GM19372 (cell line): ENCODE measurements at regions not wholly inside any gene's neighbourhood (a gene's known extent, or its start where the extent isn't known, plus 50 kb on each side); places are given as distances from the start of the nearest gene placed in this dataset.
A peak's percentile ranks its signal among the peaks of the same experiment; 100 is the strongest.

Experiments used
- ATAC-seq: cut with Tn5 transposase; IDR thresholded peaks from one replicate; pipeline ENCODE4 v1.9.1; 2021; ENCODE audit warnings: mild to moderate bottlenecking, low read depth, moderate library complexity; ENCODE audit not compliant: unreplicated experiment

DNA sequence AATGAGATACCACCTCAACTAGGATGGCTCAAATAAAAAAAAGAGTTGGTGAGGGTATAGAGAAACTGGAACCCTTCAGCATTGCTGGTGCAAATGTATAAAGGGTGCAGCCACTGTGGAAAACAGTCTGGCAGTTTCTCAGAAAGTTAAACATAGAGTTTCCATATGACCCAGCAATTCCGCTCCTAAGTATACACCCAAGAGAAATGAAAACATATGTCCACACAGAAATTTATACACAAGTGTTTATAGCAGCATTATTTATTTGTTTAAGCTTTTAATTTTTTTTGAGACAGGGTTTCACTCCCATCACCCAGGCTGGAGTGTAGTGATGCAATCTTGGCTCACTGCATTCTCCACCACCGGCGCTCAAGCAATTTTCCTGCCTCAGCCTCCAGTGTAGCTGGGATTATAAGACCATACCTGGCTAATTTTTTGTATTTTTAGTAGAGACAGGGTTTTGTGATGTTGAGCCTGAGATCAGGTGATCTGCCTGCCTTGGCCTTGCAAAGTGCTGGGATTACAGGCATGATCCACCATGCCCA is 118.2 kb upstream of the KIF5B start:
- ATAC-seq: no peak

DNA sequence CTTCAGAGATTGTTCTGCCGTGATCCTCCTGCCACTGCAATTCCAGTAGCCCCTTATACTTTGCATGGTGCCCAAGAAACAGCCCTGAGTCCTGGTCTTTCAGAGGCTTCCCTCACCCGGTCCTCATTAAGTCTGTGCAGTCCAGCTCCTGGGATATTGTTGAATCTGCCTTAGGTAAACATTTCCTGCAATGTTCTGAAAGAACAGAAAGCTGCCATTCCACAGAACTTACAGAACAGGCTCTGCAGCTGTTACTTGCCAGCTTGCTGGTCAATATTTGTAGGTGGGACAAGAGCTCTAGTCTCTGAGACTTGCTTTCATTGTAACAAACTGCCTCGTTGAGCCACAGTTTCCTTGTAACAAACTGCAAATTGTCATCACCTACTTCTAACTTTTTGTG is 115.0 kb upstream of the KIF5B start:
- no peak for ATAC-seq

DNA sequence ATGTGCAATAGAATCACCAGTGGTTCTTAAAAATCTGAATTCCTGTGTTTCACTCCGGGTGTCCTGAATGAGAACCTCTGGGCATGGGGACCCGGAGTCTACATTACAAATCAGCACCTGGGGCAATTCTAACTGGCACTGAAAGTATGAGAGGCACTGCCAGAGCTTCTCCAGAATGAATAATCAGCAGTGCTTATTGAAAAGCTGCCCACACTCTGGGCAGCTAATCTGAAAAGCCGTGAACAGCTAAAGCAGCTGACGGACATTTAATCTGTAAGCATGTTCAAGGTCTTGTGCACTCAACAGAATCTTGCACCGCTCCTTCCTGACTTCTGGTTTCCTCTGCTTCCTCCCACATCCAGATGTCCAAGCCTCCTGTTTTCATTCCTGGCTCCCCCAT is 113.3 kb upstream of the KIF5B start:
- no peak for ATAC-seq

- ATAC-seq: no peak
Measured at GRCh38 chr10:32167450-32167849, 111.2 kb upstream of the KIF5B start.

DNA sequence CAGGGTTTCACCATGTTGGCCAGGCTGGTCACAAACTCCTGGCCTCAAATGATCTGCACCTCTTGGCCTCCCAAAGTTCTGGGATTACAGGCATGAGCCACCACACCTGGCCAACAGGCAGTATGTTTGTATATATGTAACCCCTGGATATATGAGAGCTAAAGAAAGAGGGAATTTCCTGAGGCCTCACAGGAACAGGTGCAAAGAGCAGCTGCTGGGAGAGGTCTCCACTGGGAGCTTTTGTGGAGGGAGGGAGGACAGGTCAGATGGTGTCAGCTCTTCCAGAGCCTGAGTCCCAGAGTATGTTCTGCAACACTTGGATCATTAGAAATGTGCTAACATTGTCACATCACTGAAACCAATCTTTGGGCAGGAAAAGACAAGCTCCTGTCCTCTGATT is 110.1 kb upstream of the KIF5B start:
- no peak for ATAC-seq

DNA sequence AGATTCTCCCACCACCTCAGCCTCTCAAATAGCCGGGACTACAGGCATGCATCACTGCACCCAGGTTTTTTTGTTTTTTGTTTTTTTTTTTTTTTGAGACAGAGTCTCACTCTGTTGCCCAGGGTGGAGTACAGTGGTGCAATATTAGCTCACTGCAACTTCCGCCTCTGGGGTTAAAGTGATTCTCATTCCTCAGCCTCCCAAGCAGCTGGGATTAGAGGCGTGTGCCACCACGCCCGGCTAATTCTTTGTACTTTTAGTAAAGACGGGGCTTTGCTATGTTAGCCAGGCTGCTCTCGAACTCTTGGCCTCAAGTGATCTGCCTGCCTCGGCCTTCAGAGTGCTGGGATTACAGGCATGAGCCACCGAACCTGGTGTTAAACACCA is 107.5 kb upstream of the KIF5B start:
- no peak for ATAC-seq

GRCh38 chr10:32163071-32163761 is 107.0 kb upstream of the KIF5B start:
- no peak for ATAC-seq

GRCh38 chr10:32161586-32161985 is 105.4 kb upstream of the KIF5B start:
- no peak for ATAC-seq

DNA sequence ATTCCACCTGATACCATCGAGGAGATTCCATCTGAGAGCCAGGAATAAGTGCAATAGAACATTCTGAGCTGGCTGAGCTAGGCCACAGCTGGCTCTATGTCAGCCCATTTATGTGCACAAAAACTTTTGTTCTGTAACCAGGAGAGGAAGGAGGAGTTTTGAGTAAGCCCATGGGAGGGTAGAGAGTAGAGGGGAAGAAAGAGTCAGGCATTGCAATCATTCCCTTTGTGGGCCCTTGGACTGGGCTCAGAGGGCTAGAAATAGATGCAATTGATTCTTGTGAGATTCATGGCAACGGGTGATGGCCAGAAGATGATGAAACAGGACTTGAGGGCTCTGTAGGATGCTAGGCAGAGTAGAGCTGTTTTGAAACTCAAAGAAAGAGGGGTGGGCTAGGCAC is 104.6 kb upstream of the KIF5B start:
- no peak for ATAC-seq

- ATAC-seq: no peak
Measured at GRCh38 chr10:32159264-32159663, 103.0 kb upstream of the KIF5B start.

DNA sequence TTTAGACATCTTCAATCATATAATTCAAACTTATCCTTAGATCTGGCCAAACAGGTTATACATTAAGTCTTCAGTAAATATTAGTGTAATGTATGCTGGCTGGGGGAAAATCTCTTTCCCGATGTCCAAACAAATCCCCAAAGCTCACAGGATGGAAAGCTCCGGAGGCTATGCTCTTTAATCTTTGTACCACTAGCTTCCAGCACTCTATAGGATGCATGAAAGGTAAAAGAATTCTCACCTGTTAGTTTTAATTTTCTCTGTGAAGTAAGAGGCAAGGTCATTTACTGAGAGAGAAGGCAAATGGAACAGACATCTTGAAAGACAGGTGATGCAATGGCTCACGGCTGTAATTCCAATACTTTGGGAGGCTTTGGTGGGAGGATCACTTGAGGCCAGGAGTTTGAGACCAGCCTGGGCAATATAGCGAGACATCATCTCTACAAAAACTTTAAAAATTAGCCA is 99.8 kb upstream of the KIF5B start:
- ATAC-seq: no peak

DNA sequence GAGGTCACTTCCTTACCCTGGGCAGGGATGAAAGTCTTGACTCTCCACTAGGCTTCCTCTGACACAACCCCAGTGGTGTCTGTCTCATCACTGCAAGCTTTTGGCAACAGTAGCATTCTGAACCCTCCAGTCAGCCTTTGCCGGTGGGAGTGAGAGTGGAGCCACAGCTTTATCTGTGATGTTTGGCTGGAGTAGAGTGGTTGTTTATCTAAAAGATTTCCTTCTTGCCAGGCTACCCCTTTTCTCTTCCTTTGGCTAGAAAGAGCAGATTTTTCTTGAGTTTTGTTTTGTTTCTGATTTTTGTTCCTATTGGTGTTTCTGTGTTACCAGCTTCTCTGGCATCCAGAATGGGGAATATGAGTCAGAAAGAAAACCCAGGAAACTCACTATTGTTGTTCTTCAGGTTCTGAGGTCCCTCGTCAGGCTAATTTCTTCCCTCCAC is 98.9 kb upstream of the KIF5B start:
- ATAC-seq: no peak

DNA sequence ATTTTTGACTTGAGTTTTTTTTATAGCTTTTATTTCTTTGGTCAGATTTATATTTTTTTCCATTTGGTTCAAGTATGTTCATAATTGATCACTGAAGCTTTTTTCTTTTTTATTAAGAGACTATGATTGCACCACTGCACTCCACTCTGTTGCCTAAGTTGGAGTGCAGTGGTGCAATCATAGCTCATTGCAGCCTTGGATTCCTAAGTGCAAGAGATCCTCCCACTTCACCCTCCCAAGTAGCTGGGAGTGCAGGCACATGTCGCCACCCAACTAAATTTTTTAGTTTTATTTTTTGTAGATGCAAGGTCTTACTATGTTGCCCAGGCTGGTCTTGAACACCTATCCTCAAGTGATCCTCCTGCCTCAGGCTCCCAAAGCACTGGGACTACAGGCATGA is 97.7 kb upstream of the KIF5B start:
- ATAC-seq: no peak

DNA sequence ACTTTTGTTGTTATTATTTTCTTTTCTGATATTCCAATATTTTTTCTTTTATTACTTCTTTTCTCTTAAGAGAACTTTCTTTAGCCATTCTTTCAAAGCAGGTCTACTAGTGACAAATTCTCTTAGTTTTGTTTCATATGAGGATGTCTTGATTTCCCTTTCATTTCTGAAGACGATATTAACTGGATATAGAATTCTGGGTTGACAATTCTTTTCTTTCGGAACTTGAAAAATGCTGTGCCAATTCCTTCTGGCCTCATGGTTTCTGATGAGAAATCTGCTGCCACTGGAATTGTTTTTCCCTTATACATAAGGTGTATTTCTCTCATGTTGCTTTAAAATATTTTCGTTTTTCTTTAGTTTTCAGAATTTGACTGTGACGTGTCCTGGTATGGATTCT is 97.0 kb upstream of the KIF5B start:
- no peak for ATAC-seq

- no peak for ATAC-seq
Measured at GRCh38 chr10:32151871-32152270, 95.6 kb upstream of the KIF5B start.

DNA sequence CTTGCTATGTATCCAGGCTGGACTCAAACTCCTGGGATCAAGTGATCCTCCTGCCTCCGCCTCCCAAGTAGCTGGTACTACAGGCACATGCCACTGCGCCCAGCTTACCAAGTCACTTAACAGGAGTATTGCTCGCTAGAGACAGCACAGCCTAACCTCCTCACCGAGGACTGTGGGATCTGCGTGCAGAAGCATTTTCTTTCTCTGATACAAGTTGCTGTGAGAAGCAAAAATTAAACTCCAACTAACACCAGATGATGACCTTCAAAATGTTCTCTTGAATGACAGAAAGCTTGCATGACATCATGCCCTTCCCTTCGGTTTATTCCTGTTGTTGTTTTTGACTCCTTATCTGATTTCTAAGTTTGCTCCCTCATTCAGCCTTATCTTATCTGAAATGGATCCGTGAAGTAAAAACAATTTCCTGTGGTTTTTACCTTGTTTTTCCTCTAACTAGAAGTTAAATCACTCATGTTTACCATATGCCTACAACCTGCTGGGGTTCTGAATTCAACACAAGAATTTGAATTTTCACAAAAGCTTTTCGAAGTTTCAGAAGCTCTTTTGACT is 94.4 kb upstream of the KIF5B start:
- ATAC-seq: no peak

GRCh38 chr10:32149252-32149955 is 93.2 kb upstream of the KIF5B start:
- ATAC-seq: peak; percentile 87

DNA sequence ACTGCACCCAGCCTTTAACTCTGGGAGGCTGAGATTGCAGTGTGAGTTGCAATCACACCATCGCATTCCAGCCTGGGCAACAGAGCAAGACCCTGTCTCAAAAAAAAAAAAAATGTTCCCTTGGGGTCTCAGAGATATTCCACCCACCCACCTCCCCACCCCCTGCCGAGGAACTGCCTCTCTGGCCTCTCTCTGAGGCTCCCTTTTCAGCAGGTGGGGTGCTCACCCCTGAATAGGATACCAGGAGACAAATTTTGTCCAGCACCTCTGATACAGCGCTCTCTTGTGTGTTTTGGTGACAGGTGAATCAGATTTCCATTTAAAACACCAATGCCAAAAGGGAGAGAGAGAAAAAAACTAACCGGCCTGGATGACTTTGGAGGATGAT is 92.6 kb upstream of the KIF5B start:
- peak; percentile 21 for ATAC-seq

- ATAC-seq: no peak
Measured at GRCh38 chr10:32147730-32148129, 91.5 kb upstream of the KIF5B start.

- no peak for ATAC-seq
Measured at GRCh38 chr10:32146166-32146565, 89.9 kb upstream of the KIF5B start.

DNA sequence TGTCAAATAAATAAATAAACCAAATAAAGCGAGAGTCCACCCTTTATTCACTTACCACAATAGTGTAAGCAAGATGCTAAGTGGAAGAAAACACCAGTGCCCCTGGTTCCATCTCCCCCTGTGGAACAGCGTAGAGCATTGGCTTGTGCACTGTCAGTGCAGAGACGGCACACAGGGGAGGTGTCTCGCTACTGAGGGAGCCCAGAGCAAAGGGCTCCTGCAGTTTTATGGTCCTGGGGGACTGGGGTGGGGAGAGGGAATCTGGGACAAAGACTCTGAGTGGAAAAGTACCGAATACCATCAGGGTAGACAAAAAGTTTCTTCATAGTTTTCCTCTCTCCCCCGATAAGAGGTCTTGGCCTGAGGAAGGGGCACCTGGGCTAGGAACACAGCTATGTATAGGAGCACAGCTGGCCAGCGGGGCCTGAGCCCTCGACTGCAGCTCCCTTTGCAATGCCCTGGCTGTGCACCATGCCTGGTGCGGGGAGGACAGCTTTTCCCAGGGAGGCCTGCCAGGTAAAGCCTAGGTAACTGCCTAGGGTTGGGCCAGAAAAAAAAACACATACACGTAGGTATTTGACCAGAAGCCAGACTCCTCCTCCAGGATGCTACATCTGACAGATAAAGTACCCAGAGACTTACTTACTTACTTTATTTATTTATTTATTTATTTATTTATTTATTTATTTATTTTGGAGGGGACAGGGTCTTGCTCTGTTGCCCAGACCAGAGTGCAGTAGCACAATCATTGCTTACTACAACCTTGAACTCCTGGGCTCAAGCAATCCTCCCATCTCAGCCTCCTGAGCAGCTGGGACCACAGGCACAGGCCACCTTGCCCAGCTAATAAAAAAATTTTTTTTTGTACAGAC is 88.8 kb upstream of the KIF5B start:
- ATAC-seq: no peak
